Vagina (tissue), 2 donors: ENCODE measurements at regions not wholly inside any gene's neighbourhood (a gene's known extent, or its start where the extent isn't known, plus 50 kb on each side); places are given as distances from the start of the nearest gene placed in this dataset.

Source experiments
- CTCF ChIP-seq, 3 experiments: fragments of 450-650 bp in 2 of 3; fragments of 200-600 bp in 1 of 3; sonication (generic) in 1 of 3; IDR thresholded peaks; one replicate each; pipeline ENCODE4 v1.5.1; 2017 to 2019; ENCODE audit warnings: antibody characterized with exemption in 3 of 3, mild to moderate bottlenecking in 2 of 3, moderate library complexity in 2 of 3
- POLR2A ChIP-seq, 2 donors: fragments of 450-650 bp; IDR thresholded peaks; one replicate each; pipeline ENCODE4 v1.6.1; 2017; ENCODE audit warnings: antibody characterized with exemption in 2 of 2, mild to moderate bottlenecking in 2 of 2, moderate library complexity in 2 of 2
- POLR2AphosphoS5 ChIP-seq, 2 donors: sonication (generic); formaldehyde crosslinking; IDR thresholded peaks; one replicate each; pipeline ENCODE4 v1.9.0; 2017; ENCODE audit warnings: antibody characterized with exemption in 2 of 2, mild to moderate bottlenecking in 2 of 2, low read depth in 1 of 2; ENCODE audit not compliant: insufficient read depth in 1 of 2

- no peak for TF ChIP-seq CTCF (IDR thresholded peaks at IDR 0.05)
- TF ChIP-seq POLR2A (IDR thresholded peaks at IDR 0.05): no peak
- no peak for TF ChIP-seq POLR2AphosphoS5 (IDR thresholded peaks at IDR 0.05; ENCODE audit: insufficient read depth in 1 of 2, low read depth in 1 of 2)
These were observed 90.6 kb upstream of the CLINT1 start for GRCh38 chr5:157949520-157949919.
